Stimulated activated CD4-positive, alpha-beta T cell treated with anti-CD3 and anti-CD28 coated beads, Interleukin-15, amount 100 ng/mL, for 48 hours (primary cell): ENCODE measurements at regions not wholly inside any gene's neighbourhood (a gene's known extent, or its start where the extent isn't known, plus 50 kb on each side); places are given as distances from the start of the nearest gene placed in this dataset.
"Not testable (repeated sequence)": the region's sequence is repeated elsewhere in the genome, so short reads cannot be mapped to it uniquely, and the experiment has no call there.

ENCODE experiments used
- DNase-seq, 2 donors: peaks; one replicate each; pipeline ENCODE4 v3.0.0-alpha.2; 2020; ENCODE audit warnings: low read depth in 2 of 2

GRCh38 chr21:33993286-33994231 lies 78.0 kb upstream of the ATP5PO start:
- no peak for DNase-seq

GRCh38 chr21:33992412-33992811 lies 76.8 kb upstream of the ATP5PO start:
- not testable (repeated sequence) for DNase-seq

GRCh38 chr21:33991133-33991532 lies 75.5 kb upstream of the ATP5PO start:
- no peak for DNase-seq

GRCh38 chr21:33989440-33989839 lies 73.8 kb upstream of the ATP5PO start:
- no peak for DNase-seq

- no peak for DNase-seq
These were observed 72.8 kb upstream of the ATP5PO start for GRCh38 chr21:33988237-33989017.

- no peak for DNase-seq
These were observed 71.9 kb upstream of the ATP5PO start for GRCh38 chr21:33987461-33987860.

GRCh38 chr21:33985117-33986050 lies 69.8 kb upstream of the ATP5PO start:
- DNase-seq = no peak

- DNase-seq = no peak
These were observed 68.4 kb upstream of the ATP5PO start for GRCh38 chr21:33984021-33984481.

GRCh38 chr21:33981391-33982101 lies 65.9 kb upstream of the ATP5PO start:
- no peak for DNase-seq

GRCh38 chr21:33980276-33980916 lies 64.8 kb upstream of the ATP5PO start:
- DNase-seq = no peak

- DNase-seq = no peak
These were observed 63.0 kb upstream of the ATP5PO start for GRCh38 chr21:33978585-33978984.

GRCh38 chr21:33977721-33978369 lies 62.2 kb upstream of the ATP5PO start:
- DNase-seq = no peak

GRCh38 chr21:33977017-33977720 lies 61.6 kb upstream of the ATP5PO start:
- DNase-seq = no peak

GRCh38 chr21:33976082-33977016 lies 60.7 kb upstream of the ATP5PO start:
- peak; percentile 52 to 60 for DNase-seq

GRCh38 chr21:33975548-33976081 lies 60.0 kb upstream of the ATP5PO start:
- DNase-seq = peak; percentile 65 to 72

GRCh38 chr21:33974513-33975468 lies 59.2 kb upstream of the ATP5PO start:
- no peak for DNase-seq

- DNase-seq = no peak
These were observed 57.7 kb upstream of the ATP5PO start for GRCh38 chr21:33973268-33973667.
